ENCODE measurements at regions not wholly inside any gene's neighbourhood (a gene's known extent, or its start where the extent isn't known, plus 50 kb on each side); places are given as distances from the start of the nearest gene placed in this dataset.

DNA sequence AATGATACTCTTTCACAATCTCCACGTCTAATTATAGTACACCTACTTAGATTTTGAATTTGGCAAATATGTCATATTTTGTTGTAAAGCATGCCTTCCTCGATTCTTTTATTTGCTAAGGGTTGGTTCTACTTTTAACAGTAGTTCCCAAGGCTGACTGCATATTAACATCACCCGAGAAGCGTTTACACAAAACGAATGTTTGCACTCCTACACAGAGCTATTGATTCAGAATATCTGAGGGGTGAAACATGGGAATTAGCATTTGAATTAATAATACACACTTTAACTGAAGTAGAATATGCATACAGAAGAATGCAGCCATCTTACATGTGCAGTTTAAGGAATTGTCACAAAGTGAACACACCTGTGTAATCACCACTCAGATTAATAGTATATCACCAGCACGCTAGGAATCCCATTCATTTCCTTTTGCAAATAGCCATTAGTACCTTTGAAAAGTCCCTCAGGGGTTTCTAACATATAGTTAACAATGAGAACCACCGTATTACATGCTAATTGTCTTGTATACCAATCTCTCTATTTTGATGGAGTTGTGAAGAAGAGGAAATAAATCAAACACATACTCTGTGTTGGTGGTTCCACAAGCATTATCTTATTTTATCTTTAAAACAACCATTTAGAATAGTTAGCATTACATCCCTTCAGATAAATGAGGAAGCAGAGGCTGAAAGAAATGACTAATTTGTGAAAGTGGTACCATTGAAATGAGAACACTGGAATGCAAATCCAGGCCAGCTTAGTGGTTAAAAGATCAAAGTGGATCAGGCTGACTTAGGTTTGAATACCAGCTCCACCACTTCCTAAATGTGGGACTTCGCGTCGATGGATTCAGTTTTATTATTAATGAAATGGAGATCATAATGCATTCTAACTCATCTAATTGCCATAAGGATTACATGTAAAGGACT is 317.6 kb downstream of the HDGFL1 start:
- no peak for DNase-seq

DNA sequence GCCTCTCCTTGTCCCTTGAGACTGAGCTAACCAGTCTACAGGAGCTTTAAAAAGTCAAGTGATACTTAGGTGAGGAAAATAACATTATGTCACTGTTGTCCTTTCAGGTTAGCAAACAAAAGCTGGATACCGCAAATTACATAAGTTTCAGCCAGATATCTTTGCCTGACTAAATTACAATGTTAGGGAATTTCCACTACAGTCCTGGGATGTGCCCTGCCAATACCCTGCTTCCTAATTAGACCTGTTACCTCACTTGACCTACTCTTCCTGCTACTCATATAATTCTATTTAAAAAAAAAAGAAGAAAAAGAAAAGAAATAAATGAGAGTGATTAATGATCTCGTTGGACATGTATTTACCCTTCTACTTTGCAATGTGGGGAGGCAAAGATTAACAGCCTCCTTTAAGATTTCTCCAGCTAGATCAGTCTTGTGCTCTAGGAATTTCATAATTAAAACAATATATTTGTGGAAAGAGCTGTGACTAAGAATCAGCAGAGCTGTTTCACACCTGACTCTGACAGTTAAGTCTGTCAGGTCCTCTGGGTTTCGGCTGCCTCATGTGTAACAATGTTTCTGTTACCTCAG is 318.9 kb downstream of the HDGFL1 start:
- DNase-seq, result no peak

DNA sequence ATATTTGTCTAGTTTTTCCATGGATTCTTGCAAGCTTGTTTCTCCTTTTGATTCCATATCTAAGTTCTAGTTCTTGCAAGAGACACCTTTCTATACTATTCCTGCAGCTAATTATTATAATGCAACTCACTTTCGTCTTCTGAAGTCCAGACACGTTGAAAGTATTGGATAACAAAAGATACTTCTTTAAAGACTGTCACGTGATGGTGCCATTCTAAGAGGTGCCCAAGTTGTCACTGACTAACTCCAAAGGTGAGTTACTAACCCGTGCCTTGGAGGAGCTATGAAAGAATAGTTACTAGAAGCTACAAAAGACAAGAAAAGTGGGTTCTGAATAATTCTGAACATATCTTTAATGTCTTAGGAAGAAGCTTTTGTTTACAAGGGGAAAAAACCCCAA is 322.6 kb downstream of the HDGFL1 start:
- DNase-seq, result no peak

DNA sequence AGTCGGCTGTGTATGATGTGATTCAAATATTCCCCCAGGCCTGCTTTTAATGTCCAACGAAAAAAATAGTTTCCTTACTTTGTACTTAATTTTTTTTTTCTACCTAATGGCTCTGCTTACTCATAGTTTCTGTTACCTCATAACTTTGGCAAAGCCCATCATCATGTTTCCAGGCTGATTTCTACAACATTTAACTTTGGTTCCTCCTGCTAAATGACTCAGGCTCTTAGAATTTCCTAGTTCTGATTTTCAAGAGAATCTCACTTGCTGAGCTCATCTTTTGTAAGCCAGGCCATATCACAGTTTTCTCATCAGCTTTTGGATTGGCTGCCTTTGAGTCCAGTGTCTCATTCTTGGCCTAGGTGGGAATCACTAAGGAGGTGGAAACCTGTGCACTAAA is 323.1 kb downstream of the HDGFL1 start:
- no peak for DNase-seq

DNA sequence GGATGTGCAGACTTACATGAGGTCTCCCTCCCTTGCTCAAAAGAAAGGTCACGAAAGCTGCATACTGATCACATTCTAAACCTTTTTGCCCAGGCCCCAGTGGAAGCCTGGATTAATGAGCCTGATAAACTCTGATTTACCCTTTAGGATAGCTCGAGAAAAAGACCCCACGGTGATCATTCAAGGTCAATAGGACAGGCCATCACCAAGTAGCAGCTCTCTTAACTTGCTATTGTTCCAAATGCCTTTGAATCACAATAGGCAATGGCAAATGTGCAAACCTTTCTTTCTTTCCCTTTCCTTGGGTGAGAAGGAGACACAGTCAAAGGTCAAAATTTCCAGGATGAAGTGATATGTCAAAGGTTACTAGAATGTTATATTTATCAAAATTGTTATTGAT is 327.3 kb downstream of the HDGFL1 start:
- no peak for DNase-seq

DNA sequence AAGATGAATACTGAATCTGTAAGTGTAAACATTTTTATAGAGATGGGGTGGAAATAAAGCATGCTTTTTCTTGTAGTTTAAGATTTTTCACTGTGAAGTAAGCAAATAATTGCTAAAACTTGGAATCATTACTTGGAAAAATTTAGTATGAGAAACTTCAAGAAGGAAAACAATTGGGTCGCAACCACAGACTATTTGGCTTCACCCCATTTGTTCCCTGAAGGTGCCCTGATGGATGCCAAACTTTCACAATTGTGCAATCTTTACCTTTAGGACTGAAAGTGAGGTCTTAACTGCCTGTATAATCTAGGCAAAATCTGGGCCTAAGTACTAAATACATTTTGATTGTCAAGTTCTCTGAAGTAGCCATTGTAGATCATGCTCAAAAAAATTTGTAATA is 330.1 kb downstream of the HDGFL1 start:
- DNase-seq, result no peak

DNA sequence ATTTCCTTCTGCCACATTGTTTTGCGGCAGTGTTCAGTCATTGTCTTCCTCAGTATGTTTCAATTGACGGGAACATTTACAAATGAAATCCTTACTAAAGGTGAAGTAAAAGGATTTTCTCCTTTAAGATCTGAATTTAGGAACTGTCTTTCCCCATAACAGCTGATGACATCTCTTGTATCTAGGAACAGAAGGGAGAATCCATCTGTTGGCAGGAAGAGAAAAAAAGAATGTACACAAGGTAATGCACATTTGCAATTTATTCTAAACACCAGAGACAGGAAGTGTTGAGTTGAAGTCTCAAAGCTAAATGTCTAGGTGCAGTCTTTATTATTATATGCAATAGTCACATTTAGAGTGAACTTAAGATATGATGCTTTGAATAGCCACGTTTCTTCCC is 334.5 kb downstream of the HDGFL1 start:
- DNase-seq, result no peak

DNA sequence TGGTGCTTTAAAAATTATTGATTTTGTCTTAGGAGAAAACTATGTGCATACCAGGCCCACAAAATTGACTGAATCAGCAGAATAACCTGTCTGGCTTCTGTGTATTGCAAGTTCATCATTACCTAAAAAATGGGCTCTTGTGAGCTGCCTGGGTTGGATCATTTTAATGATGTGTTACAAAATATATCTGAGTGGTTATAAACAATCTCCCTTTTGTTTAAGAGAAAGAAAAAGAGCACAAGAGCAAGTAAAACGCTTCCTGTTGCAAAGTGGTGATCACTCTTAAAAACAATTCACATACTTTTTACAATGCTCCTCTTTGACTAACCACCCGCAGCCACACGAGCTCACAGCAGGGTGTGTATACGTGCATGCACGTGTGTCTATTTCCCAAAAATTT is 335.1 kb downstream of the HDGFL1 start:
- DNase-seq, result no peak

DNA sequence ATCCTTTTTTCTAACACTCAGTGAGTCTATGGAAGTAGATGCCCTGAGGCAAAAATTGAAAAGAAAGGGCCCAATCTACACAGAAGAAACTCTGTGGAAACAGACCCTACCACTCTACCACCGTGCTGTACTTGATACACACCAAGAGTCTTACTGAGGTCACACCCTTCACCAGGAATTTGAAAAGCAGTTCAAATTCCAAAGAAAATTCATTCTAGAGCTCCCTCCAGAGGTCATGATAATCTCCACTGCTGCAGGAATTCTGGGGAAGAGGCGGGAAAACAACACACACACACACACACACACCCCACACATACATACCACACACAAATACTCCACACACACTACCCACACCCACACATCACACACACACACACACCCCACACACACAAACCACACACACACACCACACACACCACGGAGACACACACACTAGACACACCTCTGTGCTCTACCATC is 336.8 kb downstream of the HDGFL1 start:
- DNase-seq, result no peak

DNA sequence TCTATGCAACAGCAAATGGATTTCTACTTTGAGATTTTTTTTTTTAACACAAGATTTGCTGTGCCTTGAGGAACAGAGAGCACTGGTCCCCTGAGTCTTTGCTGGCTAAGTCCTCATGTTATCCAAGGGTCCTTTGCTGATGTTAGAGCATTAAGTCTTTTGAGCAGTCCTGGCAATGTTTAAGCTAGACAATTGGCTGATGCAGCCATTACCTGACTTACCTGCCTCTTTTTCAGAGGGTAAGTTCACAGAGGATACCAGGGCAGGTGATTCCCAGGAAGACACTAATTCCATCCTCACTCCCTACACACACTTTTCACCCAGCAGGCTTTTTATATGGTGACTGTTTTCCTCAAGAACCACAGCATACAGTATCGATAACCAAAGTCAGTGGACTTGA is 337.7 kb downstream of the HDGFL1 start:
- DNase-seq, result no peak

DNA sequence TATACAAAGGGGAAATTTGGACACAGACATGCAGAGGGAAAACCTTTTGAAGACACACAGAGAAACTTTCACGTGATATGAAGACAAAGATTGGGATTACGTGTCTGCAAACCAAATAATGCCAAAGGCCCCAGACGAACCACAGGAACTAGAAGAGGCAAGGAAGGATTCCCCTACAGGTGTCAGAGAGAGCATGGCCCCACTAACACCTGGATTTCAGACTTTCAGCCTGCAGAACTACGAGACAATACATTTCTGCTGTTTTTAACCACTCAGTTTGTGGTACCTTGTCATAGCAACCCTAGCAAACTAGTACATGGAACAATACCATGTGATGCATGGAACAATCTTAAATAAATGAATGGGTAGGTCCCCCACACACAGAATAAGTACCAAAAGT is 341.0 kb downstream of the HDGFL1 start:
- no peak for DNase-seq

DNA sequence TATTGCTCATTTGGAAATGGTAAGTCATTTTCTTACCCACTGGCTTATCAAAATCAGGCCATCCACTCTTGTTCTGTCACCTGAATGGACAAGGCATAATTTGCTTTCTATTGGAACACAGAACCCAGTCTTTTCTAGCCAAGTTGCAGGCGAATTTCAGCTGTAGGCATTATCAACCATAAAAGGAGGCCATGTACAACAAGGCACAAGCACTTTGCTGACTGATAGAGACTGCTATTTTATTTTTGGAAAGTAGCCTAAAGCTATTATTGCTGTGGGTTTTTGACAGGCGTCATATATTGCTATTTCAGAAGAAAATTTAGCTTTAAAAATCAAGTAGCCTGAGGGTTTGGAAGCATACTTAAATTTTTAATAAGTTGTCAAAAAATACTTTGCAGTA is 344.2 kb downstream of the HDGFL1 start:
- DNase-seq, result no peak

DNA sequence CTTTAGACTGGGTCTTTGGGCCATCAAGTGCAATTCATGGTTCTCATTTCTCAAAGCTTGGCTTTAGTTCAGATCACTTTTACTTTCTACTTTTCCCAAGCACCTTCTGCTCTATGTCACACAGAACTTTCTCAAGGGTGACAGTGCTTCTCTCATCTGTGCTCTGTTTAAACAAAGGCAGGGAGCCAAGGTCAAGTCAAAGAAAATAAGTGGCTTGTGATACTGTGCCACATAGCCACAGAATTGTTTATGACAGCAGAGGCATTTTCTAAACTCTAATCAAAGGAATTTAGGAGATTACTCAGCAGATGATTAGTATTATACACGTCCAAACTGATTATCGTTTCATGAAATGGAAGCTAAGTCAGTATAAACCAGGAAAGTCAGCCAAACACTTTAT is 348.0 kb downstream of the HDGFL1 start:
- DNase-seq, result no peak

DNA sequence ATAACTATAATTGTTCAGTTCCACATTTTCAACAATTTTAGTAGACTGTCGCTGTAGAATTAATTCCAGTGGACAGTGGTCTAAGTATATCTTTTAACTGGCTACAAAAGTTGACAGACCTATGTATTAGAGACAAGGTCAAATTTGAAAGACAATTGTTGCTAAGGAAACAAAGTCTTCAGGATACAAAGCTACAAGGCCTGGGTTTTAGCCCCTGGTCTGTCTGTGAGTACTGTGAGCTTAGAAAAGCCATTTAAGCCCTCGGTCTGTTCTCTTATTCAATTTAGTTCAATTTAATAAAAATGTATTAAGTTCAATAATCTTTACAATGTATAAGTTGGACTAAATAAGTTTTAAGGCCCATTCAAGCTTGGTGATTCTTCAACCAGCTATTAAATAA is 352.5 kb downstream of the HDGFL1 start:
- DNase-seq, result no peak

DNA sequence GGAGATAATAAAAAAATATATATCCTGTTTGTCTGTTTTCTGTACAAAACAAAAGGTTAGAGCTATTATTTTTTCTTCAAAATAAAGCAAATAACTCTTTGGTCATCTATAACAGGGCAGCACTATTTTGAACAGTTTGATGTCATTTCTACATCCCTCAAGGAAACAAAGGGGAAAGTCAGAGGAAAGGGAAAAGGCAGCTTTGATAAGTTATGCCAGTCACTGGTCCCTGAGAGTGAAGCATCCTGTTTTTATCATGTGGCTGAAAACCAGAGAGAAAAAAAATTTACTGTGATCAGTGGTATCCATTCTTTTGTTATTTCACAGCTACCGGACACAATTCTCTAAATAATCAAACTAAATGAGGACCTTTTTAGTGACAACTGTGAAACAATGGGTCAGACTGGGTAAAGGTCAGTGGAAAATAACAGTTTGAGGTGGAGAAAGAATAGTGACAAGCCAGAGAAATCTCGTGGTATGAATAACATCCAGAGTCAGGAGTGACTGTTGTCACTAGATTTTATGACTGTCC is 356.0 kb downstream of the HDGFL1 start:
- DNase-seq, result no peak

DNA sequence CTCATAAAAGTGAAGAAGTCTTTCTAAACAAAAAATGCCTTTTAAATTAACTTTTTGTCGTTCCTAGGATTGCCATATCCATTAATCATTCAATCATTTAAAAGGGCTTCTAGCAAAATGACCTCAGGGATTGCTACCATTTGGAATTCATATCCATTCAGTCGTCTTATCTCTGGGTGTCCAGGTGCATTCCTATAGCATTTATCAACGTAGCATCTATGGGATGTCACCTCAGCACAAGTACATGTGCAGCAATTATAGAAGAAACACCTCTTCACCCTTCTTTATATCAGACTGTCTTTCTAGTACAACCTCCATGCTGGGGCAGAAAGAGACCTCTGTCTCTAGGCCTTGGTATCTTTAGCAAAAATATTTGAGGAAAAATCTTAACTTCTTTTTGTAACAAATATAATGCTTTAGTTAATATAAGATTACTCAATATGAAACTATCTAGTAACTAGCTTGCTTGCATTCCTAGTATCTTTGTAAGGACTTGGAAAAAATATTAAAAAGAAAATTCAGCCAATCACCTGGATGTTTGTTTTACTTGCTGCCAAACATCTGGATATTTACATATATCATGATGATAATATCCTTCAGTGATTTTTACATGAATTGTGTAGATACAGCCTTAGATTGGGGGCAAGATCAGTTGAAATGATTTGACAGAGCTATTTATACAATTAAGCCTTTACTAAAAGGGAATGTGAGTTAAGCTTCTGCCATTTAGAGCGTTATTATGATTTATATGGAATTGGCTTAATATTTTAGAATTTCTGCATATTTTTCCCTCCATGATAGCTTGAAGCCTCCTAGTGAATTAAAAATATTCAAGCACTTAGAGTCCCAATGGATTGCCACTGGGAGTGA is 356.8 kb downstream of the HDGFL1 start:
- no peak for DNase-seq

DNA sequence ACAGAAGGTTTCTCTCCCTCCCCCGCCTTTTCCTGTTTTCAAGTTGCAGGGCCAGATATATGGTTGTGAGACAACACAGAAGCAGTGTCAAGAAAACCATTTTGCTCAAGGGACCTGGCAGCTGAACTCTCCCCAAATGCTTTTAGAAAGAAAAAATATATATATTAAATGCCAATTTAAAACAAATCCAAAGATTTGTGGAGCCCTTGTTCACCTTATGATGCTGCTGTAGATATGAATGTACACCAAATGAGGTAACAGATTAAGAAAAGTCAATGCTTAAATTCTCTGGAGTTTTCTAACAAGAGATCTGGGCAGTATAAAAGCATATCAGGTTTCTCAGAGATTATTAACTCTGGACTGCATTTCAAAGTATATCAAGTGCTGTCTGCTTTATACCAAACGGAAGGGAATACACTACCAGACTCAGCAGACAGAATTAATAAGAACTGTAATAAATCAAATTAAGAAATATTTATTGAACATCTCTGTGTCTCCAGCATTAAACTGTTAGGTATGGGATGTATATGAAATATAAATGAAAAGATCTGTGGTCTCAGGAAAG is 357.5 kb downstream of the HDGFL1 start:
- DNase-seq, result no peak

DNA sequence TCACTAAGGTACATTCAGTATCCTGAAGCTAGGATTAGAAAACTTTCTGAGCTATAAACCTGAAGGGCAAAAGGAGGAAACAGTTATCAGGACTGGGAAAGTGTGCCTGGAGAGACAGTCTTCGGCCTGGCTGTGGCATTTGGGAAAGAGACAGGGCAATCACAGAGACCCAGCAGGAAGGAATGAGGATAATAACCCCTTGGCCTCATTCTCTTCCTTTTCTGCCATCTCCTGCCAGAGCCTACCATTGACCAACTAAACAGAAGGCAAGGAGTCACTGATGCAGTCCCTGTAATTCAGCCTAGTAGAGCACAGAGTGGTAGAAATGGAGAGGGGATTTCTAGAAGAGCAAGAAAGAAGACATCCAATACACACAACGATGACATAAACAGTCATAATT is 359.4 kb downstream of the HDGFL1 start:
- DNase-seq, result no peak

DNA sequence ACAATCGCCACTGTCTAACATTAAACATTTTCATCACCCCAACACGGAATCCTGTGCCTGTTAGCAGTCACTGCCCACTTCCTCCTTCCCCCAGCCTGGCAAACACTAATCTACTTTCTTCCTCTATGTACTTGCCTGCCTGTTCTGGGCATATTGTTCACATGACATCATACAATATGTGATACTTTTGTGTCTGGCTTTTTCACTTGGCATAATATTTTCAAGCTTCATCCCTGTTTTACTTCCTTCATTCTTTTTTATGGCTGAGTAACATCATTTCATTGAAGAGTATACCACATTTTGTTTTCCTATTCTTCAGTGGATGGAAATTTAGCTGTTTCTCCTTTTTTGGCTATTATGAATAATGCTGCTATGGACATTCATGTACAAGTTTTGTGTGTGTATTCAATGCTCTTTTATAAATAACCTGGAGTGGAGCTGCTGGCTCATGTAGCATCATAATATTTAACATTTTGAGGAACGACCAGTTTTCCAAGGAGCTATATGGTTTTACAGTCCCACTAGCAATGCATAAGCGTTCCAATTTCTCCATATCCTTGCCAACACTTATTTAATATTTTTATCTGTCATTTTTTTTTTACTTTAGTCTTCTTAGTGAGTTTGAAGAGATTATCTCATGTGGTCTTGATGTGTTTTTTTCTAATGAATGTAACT is 360.1 kb downstream of the HDGFL1 start:
- DNase-seq, result no peak

DNA sequence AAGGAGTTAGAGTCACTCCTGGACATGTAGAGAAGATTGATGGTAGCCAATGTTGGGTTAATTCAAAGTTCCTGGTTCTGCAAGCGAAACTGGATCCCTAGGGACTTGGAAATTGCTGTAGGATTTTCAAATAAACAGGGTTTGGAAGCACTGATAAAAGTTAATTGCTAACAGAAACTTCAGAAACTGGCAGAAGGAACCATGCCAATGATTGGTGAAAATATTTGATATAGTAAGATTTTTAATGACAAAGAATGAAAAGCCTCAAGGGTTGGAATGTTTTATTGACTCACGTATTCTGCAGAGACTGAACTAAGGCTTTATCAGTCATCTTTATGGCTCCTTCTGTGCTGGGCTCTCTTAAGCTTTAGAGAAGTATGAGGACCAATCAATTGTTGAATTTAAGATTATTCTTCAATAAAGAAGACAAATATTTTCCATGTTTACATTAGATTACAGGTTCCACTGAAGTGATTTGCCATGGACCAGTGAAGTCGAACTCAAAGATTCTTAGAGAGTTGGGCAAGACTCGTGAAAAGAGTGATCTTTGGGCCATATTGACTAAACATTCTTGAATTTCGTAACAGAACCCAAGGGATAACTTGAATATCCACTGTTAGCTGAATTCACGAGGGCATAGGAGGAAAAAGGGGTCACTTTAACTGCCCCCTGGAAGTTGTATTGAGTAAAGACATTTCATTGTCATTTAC is 371.4 kb downstream of the HDGFL1 start:
- DNase-seq, result no peak

DNA sequence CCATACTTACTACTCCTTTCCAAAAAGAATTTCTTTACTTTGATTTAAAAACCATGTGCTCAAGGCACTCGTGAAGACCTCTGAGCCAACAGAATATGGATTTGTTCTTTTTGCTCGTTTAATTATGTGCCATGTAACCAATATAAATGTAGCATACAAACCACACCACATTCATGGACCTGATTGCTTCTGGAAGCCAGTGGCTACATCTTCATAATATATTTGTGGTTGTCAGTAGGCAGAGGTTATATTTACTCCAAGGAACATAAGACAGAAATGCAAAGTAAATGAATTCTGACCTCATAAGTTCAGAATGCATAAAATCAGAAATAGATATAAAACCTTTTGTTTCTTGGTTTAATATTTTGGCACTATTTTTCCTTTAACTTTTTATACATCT is 373.0 kb downstream of the HDGFL1 start:
- no peak for DNase-seq

DNA sequence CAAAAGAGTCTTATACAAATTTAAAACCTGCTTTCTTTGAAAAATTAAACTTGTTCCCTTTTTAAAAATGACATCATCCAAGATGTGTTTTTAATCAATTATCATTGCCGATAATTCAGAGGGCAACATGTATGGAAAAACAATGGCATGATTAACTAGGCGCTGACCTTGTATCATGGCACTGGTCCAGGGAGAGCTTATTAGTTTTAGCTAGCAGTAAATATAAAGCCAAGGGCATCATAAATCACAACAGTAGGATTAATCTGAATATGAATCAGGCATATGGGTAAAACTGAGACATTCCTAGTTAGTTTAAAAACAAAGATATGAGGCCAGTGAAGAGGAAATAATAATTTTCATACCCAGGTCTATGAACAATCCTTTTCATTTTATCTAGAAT is 374.0 kb downstream of the HDGFL1 start:
- DNase-seq, result no peak
